Sigmoid colon (tissue), 4 donors: ENCODE measurements at regions not wholly inside any gene's neighbourhood (a gene's known extent, or its start where the extent isn't known, plus 50 kb on each side); places are given as distances from the start of the nearest gene placed in this dataset.

Experiments used
- EP300 ChIP-seq, 4 donors: sonication (generic); formaldehyde crosslinking; IDR thresholded peaks; one replicate each; pipeline ENCODE4 v1.6.1; 2017; ENCODE audit warnings: antibody characterized with exemption in 4 of 4
- POLR2A ChIP-seq, 2 donors: fragments of 450-650 bp; IDR thresholded peaks; one replicate each; pipeline ENCODE4 v1.6.1; 2016; ENCODE audit warnings: antibody characterized with exemption in 2 of 2, mild to moderate bottlenecking in 2 of 2, moderate library complexity in 2 of 2
- TF ChIP-seq, protein P1 (sequence below), 4 experiments: fragments of 450-650 bp in 3 of 4; fragments of 200-600 bp in 1 of 4; IDR thresholded peaks; one replicate each; pipeline ENCODE4 v1.5.1; 2016 to 2019; ENCODE audit warnings: antibody characterized with exemption in 4 of 4, mild to moderate bottlenecking in 3 of 4, moderate library complexity in 2 of 4

DNA sequence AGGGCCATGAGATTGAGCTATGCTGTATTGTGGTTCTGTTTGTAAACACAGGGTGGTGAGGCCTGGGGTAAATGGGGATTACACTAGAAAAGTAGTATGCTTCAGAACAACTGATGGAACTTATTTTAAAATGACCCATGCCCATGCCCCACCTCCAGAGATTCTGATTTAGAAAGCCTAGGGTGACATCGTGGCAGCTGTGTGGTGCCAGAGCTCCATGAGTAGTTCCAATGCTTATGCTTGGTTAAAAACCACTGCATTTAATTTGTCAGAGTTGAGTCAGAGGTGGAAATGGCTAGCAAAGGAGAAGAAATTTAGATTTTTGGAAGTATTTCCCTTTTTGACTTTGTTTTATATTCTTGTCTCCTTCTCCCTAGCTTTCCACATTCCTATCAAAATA lies 63.4 kb upstream of the PDE5A start:
- TF ChIP-seq, protein P1, sequence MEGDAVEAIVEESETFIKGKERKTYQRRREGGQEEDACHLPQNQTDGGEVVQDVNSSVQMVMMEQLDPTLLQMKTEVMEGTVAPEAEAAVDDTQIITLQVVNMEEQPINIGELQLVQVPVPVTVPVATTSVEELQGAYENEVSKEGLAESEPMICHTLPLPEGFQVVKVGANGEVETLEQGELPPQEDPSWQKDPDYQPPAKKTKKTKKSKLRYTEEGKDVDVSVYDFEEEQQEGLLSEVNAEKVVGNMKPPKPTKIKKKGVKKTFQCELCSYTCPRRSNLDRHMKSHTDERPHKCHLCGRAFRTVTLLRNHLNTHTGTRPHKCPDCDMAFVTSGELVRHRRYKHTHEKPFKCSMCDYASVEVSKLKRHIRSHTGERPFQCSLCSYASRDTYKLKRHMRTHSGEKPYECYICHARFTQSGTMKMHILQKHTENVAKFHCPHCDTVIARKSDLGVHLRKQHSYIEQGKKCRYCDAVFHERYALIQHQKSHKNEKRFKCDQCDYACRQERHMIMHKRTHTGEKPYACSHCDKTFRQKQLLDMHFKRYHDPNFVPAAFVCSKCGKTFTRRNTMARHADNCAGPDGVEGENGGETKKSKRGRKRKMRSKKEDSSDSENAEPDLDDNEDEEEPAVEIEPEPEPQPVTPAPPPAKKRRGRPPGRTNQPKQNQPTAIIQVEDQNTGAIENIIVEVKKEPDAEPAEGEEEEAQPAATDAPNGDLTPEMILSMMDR (IDR thresholded peaks at IDR 0.05) = no peak
- TF ChIP-seq POLR2A (IDR thresholded peaks at IDR 0.05) = no peak
- no peak for TF ChIP-seq EP300 (IDR thresholded peaks at IDR 0.05)
